ENCODE measurements at regions not wholly inside any gene's neighbourhood (a gene's known extent, or its start where the extent isn't known, plus 50 kb on each side); places are given as distances from the start of the nearest gene placed in this dataset.

DNA sequence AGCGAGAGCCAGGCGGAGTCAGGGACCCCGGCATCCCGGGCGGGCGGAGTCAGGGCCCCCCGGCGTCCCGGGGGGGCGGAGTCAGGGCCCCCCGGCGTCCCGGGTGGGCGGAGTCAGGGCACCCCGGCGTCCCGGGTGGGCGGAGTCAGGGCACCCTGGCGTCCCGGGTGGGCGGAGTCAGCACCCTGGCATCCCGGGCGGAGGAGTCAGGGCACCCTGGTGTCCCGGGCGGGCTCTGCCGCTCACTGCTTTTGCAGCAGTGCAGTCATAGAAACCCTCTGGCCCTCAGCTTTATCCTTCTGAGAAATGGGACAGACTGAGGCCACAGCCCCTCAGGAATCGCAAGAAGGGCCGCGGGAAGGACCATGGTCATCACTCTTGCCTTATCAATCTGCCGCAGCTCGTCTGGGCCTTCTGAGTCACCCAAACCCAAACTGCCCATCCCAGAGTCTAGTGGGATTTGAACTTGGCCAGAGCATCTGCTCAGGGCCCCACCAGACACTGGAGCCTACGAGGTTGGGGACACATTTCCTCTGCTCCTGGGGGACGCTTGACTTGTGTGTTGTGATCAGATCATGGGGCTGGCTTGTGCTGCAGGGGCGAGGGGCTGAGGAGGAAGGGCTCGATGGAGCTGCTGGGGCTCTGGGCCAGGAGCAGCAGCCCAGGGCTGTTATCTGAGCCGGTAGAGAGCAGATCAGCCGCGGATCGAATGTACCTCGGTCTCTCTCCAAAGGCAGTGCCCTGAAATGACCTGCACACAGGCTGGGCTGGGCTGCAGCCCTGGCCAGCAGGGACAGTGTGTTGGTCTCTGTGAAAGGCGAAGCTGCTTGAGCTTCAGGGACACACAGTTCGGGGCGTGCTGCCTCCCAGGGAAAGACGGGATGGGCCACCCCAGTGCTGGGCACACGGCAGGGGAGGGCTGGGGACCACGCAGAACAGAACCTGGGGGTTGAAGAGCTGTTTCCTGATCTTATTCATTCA is 290.1 kb upstream of the HDAC4 start (continued):
- TF ChIP-seq, protein P1, sequence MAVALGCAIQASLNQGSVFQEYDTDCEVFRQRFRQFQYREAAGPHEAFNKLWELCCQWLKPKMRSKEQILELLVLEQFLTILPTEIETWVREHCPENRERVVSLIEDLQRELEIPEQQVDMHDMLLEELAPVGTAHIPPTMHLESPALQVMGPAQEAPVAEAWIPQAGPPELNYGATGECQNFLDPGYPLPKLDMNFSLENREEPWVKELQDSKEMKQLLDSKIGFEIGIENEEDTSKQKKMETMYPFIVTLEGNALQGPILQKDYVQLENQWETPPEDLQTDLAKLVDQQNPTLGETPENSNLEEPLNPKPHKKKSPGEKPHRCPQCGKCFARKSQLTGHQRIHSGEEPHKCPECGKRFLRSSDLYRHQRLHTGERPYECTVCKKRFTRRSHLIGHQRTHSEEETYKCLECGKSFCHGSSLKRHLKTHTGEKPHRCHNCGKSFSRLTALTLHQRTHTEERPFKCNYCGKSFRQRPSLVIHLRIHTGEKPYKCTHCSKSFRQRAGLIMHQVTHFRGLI (CRISPR knock-in tag; IDR thresholded peaks at IDR 0.05): no peak
- TF ChIP-seq TEAD1 (CRISPR knock-in tag; IDR thresholded peaks at IDR 0.05) (no peak), HDGF (IDR thresholded peaks at IDR 0.05) (no peak), POLR2AphosphoS2 (IDR thresholded peaks at IDR 0.05; ENCODE audit: low read length) (no peak), NELFE (IDR thresholded peaks at IDR 0.05; ENCODE audit: insufficient read depth, insufficient read length) (no peak), PHB2 (IDR thresholded peaks at IDR 0.05; ENCODE audit: low read depth) (no peak), HDAC2 (IDR thresholded peaks at IDR 0.05) (no peak), SP2 (IDR thresholded peaks at IDR 0.05; ENCODE audit: extremely low read depth, low read depth, low read length, poor library complexity, severe bottlenecking) (no peak), E2F8 (IDR thresholded peaks at IDR 0.05; ENCODE audit: low read depth, partially characterized antibody) (no peak), ZNF274 (IDR thresholded peaks at IDR 0.05; ENCODE audit: borderline replicate concordance, low read depth, low read length) (no peak), SMAD3 (CRISPR knock-in tag; conservative IDR thresholded peaks at IDR 0.05) (no peak), BRCA1 (IDR thresholded peaks at IDR 0.05) (no peak), BRCA1 (CRISPR knock-in tag; IDR thresholded peaks at IDR 0.05) (no peak), TAL1 (IDR thresholded peaks at IDR 0.05) (peak; percentile 11; the same call in 1 of the 2 replicates), HNRNPK (IDR thresholded peaks at IDR 0.05; ENCODE audit: low read depth, low read length, poor library complexity, severe bottlenecking) (no peak), MNT (conservative IDR thresholded peaks at IDR 0.05) (no peak), FOSL1 (tag; conservative IDR thresholded peaks at IDR 0.05) (peak; percentile 92), BHLHE40 (IDR thresholded peaks at IDR 0.05; ENCODE audit: low read length) (no peak), JUND (IDR thresholded peaks at IDR 0.05; ENCODE audit: borderline replicate concordance, low read depth, low read length) (peak; percentile 42; the same call in 1 of the 2 replicates), JUND (tag; IDR thresholded peaks at IDR 0.05; ENCODE audit: borderline replicate concordance, low read depth, low read length) (peak; percentile 15; the same call in 1 of the 3 replicates), RBM25 (IDR thresholded peaks at IDR 0.05; ENCODE audit: low read depth, low read length, severe bottlenecking) (no peak)
- TF ChIP-seq, protein P2, sequence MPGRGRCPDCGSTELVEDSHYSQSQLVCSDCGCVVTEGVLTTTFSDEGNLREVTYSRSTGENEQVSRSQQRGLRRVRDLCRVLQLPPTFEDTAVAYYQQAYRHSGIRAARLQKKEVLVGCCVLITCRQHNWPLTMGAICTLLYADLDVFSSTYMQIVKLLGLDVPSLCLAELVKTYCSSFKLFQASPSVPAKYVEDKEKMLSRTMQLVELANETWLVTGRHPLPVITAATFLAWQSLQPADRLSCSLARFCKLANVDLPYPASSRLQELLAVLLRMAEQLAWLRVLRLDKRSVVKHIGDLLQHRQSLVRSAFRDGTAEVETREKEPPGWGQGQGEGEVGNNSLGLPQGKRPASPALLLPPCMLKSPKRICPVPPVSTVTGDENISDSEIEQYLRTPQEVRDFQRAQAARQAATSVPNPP (IDR thresholded peaks at IDR 0.05; ENCODE audit: borderline replicate concordance, insufficient read depth, insufficient read length): no peak
